ENCODE measurements at regions not wholly inside any gene's neighbourhood (a gene's known extent, or its start where the extent isn't known, plus 50 kb on each side); places are given as distances from the start of the nearest gene placed in this dataset.

DNA sequence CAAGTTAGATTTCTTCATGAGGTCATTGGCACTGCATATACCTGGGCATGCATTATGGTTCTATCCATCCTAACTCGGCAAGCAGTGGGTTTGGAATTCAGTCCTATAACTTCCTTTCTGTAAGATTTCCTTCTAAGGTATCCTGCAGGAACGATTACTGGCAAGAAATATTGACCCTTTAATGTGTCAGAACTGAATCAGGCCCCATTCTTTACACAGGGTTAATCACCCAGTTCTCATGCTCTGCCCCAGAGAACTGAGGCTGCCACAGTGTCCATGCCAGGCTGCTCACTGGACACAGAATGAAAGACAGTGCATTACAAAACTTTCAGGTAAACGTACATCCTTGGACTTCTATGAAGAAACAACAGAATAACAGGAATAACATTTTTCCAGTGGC lies 108.9 kb downstream of the RPL22L1 start:
- 80% methylated on average over 3 of the region's 3 CpGs for WGBS
- H3K36me3 ChIP-seq (ENCODE audit: control insufficient read depth in 2 of 2, insufficient read depth in 2 of 2, low read length in 1 of 2): no peaks in the 10 kb centered on the region
- no peaks in the 10 kb centered on the region for H3K4me1 ChIP-seq (ENCODE audit: control insufficient read depth in 2 of 2, insufficient read depth in 2 of 2, low read length in 2 of 2)

GRCh38 chr3:170760174-170760526 lies 109.8 kb downstream of the RPL22L1 start:
- Histone ChIP-seq H3K36me3 (ENCODE audit: control insufficient read depth in 2 of 2, insufficient read depth in 2 of 2, low read length in 1 of 2) (no peaks in the 10 kb centered on the region), H3K4me3 (ENCODE audit: low read length in 2 of 2) (no peak overlapping the region), H3K27me3 (ENCODE audit: control insufficient read depth in 2 of 2, insufficient read depth in 1 of 2, low read length in 1 of 2) (peaks cover 0 to 2% of the 10 kb centered on the region in 2 donors), H3K9me3 (ENCODE audit: control insufficient read depth in 2 of 2, insufficient read depth in 1 of 2, low read length in 1 of 2) (no peaks in the 10 kb centered on the region), H3K4me1 (ENCODE audit: control insufficient read depth in 2 of 2, insufficient read depth in 2 of 2, low read length in 2 of 2) (no peaks in the 10 kb centered on the region), H3K27ac (ENCODE audit: low read depth in 1 of 2, low read length in 1 of 2) (no peak overlapping the region)
- no peak for DNase-seq (ENCODE audit: low read depth in 6 of 9, low spot score in 9 of 9)
- 93% methylated on average over 1 of the region's 1 CpG for WGBS

More for the DNA sequence above, 108.9 kb downstream of the RPL22L1 start:
- no peaks in the 10 kb centered on the region for H3K9me3 ChIP-seq (ENCODE audit: control insufficient read depth in 2 of 2, insufficient read depth in 1 of 2, low read length in 1 of 2)
- no peak overlapping the region for H3K4me3 ChIP-seq (ENCODE audit: low read length in 2 of 2)
- no peak overlapping the region for H3K27ac ChIP-seq (ENCODE audit: low read depth in 1 of 2, low read length in 1 of 2)
- no peak for DNase-seq (ENCODE audit: low read depth in 6 of 9, low spot score in 9 of 9)
- H3K27me3 ChIP-seq (ENCODE audit: control insufficient read depth in 2 of 2, insufficient read depth in 1 of 2, low read length in 1 of 2): no peaks in the 10 kb centered on the region

- no peaks in the 10 kb centered on the region for H3K9me3 ChIP-seq (ENCODE audit: control insufficient read depth in 2 of 2, insufficient read depth in 1 of 2, low read length in 1 of 2)
- no peak overlapping the region for H3K27ac ChIP-seq (ENCODE audit: low read depth in 1 of 2, low read length in 1 of 2)
- peaks cover 0 to 2% of the 10 kb centered on the region in 2 donors for H3K27me3 ChIP-seq (ENCODE audit: control insufficient read depth in 2 of 2, insufficient read depth in 1 of 2, low read length in 1 of 2)
- H3K4me1 ChIP-seq (ENCODE audit: control insufficient read depth in 2 of 2, insufficient read depth in 2 of 2, low read length in 2 of 2): no peaks in the 10 kb centered on the region
- DNase-seq (ENCODE audit: low read depth in 6 of 9, low spot score in 9 of 9): no peak
- no peak overlapping the region for H3K4me3 ChIP-seq (ENCODE audit: low read length in 2 of 2)
- no peaks in the 10 kb centered on the region for H3K36me3 ChIP-seq (ENCODE audit: control insufficient read depth in 2 of 2, insufficient read depth in 2 of 2, low read length in 1 of 2)
- 87% methylated on average over 5 of the region's 5 CpGs for WGBS
Measured at GRCh38 chr3:170759511-170760173, 110.4 kb downstream of the RPL22L1 start.

- no peak overlapping the region for H3K27ac ChIP-seq (ENCODE audit: low read depth in 1 of 2, low read length in 1 of 2)
- peaks cover 0 to 2% of the 10 kb centered on the region in 2 donors for H3K27me3 ChIP-seq (ENCODE audit: control insufficient read depth in 2 of 2, insufficient read depth in 1 of 2, low read length in 1 of 2)
- DNase-seq (ENCODE audit: low read depth in 6 of 9, low spot score in 9 of 9): no peak
- WGBS: 98% methylated on average over 1 of the region's 1 CpG
- no peaks in the 10 kb centered on the region for H3K9me3 ChIP-seq (ENCODE audit: control insufficient read depth in 2 of 2, insufficient read depth in 1 of 2, low read length in 1 of 2)
- H3K4me1 ChIP-seq (ENCODE audit: control insufficient read depth in 2 of 2, insufficient read depth in 2 of 2, low read length in 2 of 2): no peaks in the 10 kb centered on the region
- no peak overlapping the region for H3K4me3 ChIP-seq (ENCODE audit: low read length in 2 of 2)
- H3K36me3 ChIP-seq (ENCODE audit: control insufficient read depth in 2 of 2, insufficient read depth in 2 of 2, low read length in 1 of 2): no peaks in the 10 kb centered on the region
Measured at GRCh38 chr3:170757038-170757437, 113.0 kb downstream of the RPL22L1 start.

DNA sequence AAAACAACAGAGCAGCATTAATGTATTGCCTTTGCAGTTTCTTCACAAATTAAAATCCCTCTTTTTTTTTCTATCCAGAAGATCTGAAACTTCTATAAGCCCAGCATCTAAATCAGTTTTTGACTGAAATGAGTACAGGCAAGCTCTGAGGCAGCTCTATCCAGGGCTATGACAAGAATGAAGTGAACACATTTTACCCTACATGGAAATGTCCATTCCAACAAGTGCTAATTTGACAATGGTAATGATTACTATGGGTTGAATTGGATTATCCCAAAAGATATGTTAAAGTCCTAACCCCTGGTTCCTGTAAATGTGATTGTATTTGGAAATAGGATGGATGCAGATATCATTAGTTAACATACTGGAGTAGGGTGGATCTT lies 115.7 kb downstream of the RPL22L1 start:
- H3K4me3 ChIP-seq (ENCODE audit: low read length in 2 of 2): no peak overlapping the region
- peaks cover 0 to 4% of the 10 kb centered on the region in 2 donors for H3K27me3 ChIP-seq (ENCODE audit: control insufficient read depth in 2 of 2, insufficient read depth in 1 of 2, low read length in 1 of 2)
- no peaks in the 10 kb centered on the region for H3K9me3 ChIP-seq (ENCODE audit: control insufficient read depth in 2 of 2, insufficient read depth in 1 of 2, low read length in 1 of 2)
- H3K4me1 ChIP-seq (ENCODE audit: control insufficient read depth in 2 of 2, insufficient read depth in 2 of 2, low read length in 2 of 2): no peaks in the 10 kb centered on the region
- no peak overlapping the region for H3K27ac ChIP-seq (ENCODE audit: low read depth in 1 of 2, low read length in 1 of 2)
- H3K36me3 ChIP-seq (ENCODE audit: control insufficient read depth in 2 of 2, insufficient read depth in 2 of 2, low read length in 1 of 2): no peaks in the 10 kb centered on the region
- DNase-seq (ENCODE audit: low read depth in 6 of 9, low spot score in 9 of 9): no peak

GRCh38 chr3:170753421-170754310 lies 116.3 kb downstream of the RPL22L1 start:
- 96% methylated on average over 2 of the region's 2 CpGs for WGBS
- Histone ChIP-seq H3K9me3 (ENCODE audit: control insufficient read depth in 2 of 2, insufficient read depth in 1 of 2, low read length in 1 of 2) (no peaks in the 10 kb centered on the region), H3K4me1 (ENCODE audit: control insufficient read depth in 2 of 2, insufficient read depth in 2 of 2, low read length in 2 of 2) (no peaks in the 10 kb centered on the region), H3K27me3 (ENCODE audit: control insufficient read depth in 2 of 2, insufficient read depth in 1 of 2, low read length in 1 of 2) (peaks cover 0 to 4% of the 10 kb centered on the region in 2 donors), H3K4me3 (ENCODE audit: low read length in 2 of 2) (no peak overlapping the region), H3K27ac (ENCODE audit: low read depth in 1 of 2, low read length in 1 of 2) (no peak overlapping the region), H3K36me3 (ENCODE audit: control insufficient read depth in 2 of 2, insufficient read depth in 2 of 2, low read length in 1 of 2) (no peaks in the 10 kb centered on the region)
- no peak for DNase-seq (ENCODE audit: low read depth in 6 of 9, low spot score in 9 of 9)

DNA sequence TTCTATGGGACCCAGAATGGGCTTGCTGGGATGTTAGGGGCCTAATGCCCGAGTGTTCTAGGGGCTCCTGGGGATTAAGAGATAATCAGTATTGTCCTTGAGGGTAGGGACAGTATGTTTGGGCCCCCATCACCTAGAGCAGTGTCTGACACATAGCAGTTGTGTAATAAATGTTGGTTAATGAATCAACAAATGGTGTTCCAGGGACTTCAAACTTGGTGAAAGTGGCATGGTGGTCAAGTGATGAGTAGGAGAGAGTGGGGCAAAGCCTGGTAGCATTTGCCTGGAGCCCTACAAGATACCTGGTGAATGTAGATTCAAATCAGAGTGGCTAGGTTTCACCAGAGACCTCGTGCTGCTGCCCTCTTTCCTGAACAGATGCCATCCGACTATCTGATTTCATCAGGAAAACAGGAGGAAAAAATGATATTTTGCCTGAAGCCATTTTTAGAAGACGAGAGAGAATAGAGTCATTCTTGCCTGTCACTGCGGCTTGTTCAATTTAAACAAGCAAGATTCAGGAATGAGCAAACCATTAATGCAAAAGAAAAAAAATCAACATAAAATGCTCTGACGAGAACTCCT lies 117.3 kb downstream of the RPL22L1 start:
- Histone ChIP-seq H3K27ac (ENCODE audit: low read depth in 1 of 2, low read length in 1 of 2) (no peak overlapping the region), H3K4me3 (ENCODE audit: low read length in 2 of 2) (no peak overlapping the region), H3K4me1 (ENCODE audit: control insufficient read depth in 2 of 2, insufficient read depth in 2 of 2, low read length in 2 of 2) (no peaks in the 10 kb centered on the region), H3K9me3 (ENCODE audit: control insufficient read depth in 2 of 2, insufficient read depth in 1 of 2, low read length in 1 of 2) (no peaks in the 10 kb centered on the region), H3K27me3 (ENCODE audit: control insufficient read depth in 2 of 2, insufficient read depth in 1 of 2, low read length in 1 of 2) (peaks cover 0 to 4% of the 10 kb centered on the region in 2 donors), H3K36me3 (ENCODE audit: control insufficient read depth in 2 of 2, insufficient read depth in 2 of 2, low read length in 1 of 2) (no peaks in the 10 kb centered on the region)
- no peak for DNase-seq (ENCODE audit: low read depth in 6 of 9, low spot score in 9 of 9)
- WGBS: 89% methylated on average over 6 of the region's 6 CpGs

DNA sequence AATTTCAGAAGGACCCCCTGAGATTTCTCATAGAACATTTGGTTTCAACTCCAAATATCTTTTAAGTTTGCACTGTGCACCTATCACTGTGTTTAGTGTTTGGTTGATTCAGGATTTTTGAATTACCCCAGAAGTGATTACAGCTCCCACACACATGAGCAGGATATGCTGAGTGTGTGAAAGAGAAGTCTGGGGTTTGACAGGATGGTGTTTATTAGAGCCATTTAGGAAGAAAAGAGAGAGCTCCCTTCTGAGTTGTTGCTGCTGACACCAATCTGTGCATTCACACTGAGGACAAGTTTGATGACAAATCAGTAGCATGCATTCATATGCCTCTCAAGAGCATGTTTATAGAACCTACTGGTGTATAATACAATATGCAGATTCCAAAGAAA lies 118.1 kb downstream of the RPL22L1 start:
- Histone ChIP-seq H3K27ac (ENCODE audit: low read depth in 1 of 2, low read length in 1 of 2) (no peak overlapping the region), H3K4me1 (ENCODE audit: control insufficient read depth in 2 of 2, insufficient read depth in 2 of 2, low read length in 2 of 2) (no peaks in the 10 kb centered on the region), H3K4me3 (ENCODE audit: low read length in 2 of 2) (no peak overlapping the region), H3K27me3 (ENCODE audit: control insufficient read depth in 2 of 2, insufficient read depth in 1 of 2, low read length in 1 of 2) (peaks cover 0 to 4% of the 10 kb centered on the region in 2 donors), H3K36me3 (ENCODE audit: control insufficient read depth in 2 of 2, insufficient read depth in 2 of 2, low read length in 1 of 2) (no peaks in the 10 kb centered on the region), H3K9me3 (ENCODE audit: control insufficient read depth in 2 of 2, insufficient read depth in 1 of 2, low read length in 1 of 2) (no peaks in the 10 kb centered on the region)
- no peak for DNase-seq (ENCODE audit: low read depth in 6 of 9, low spot score in 9 of 9)

All from thymus (tissue), 11 donors.